WERI-Rb-1 (cell line): ENCODE measurements at regions not wholly inside any gene's neighbourhood (a gene's known extent, or its start where the extent isn't known, plus 50 kb on each side); places are given as distances from the start of the nearest gene placed in this dataset.
A peak's percentile ranks its signal among the peaks of the same experiment; 100 is the strongest.

Source experiments
- DNase-seq: peaks from one replicate; pipeline ENCODE4 v3.0.0-alpha.2; 2020
- H3K27ac ChIP-seq: fragments of 250-450 bp; sonication (Bioruptor Pico); 2 replicates; pipeline ENCODE4 v1.5.1; 2020; ENCODE audit warnings: mild to moderate bottlenecking, moderate library complexity
- H3K27me3 ChIP-seq: fragments of 250-450 bp; sonication (Bioruptor Pico); 2 replicates; pipeline ENCODE4 v1.5.1; 2021; ENCODE audit warnings: mild to moderate bottlenecking, low read depth, moderate library complexity; ENCODE audit not compliant: insufficient read depth, severe bottlenecking
- H3K36me3 ChIP-seq: fragments of 250-450 bp; sonication (Bioruptor Pico); 2 replicates; pipeline ENCODE4 v1.5.1; 2020; ENCODE audit warnings: mild to moderate bottlenecking, moderate library complexity
- H3K4me3 ChIP-seq: 2 replicates; pipeline ENCODE4 v1.5.1; 2011; ENCODE audit warnings: low read depth, mild to moderate bottlenecking, control low read depth, low read length
- H3K9me3 ChIP-seq: fragments of 250-450 bp; sonication (Bioruptor Pico); 2 replicates; pipeline ENCODE4 v1.5.1; 2021; ENCODE audit warnings: mild to moderate bottlenecking, moderate library complexity; ENCODE audit not compliant: severe bottlenecking
- CTCF ChIP-seq: IDR thresholded peaks from 2 replicates; pipeline ENCODE4 v1.5.1; 2011; ENCODE audit warnings: low read depth, mild to moderate bottlenecking, control low read depth, inconsistent platforms, low read length

DNA sequence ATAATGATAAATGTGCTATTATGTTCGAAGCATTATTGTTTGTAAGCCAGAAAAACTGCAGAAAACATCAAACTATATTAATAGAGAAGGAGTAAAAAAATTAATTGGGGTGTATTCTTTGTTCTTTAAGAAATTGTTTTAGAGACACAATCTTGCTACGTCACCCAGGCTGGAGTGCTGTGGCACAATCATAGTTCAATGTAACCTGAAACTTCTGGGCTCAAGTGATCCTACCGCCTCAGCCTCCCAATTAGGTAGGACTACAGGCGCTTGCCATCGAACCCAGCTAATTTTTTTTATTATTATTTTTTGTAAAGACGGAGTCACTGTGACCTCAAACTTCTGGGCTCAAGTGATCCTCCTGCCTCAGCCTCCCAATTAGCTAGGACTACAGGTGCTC lies 1138.6 kb downstream of the GATA3 start:
- no peaks in the 10 kb centered on the region for H3K27me3 ChIP-seq
- H3K9me3 ChIP-seq, result no peaks in the 10 kb centered on the region
- TF ChIP-seq CTCF, result no peak
- no peak for DNase-seq
- no peak overlapping the region for H3K27ac ChIP-seq
- H3K4me3 ChIP-seq, result no peak overlapping the region
- H3K36me3 ChIP-seq, result no peaks in the 10 kb centered on the region

DNA sequence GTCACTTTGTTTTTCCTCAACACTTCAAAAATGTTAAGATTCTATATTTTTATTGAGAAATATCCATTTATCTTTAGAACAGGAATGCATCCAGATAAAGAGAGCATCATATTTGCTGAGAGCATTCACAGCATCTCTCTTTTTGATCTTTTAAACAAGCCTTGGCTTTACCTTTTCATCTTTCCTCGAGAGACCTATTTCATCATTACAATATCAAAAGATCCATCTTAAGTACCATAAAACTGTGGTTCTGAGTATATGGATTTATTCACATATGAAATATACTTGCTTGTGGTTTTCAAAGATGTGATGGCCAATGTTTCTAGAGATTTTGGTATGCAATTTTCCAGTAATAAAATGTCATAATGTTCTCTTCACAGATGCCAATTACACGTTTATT lies 1140.9 kb downstream of the GATA3 start:
- Histone ChIP-seq H3K9me3 (no peaks in the 10 kb centered on the region), H3K27me3 (no peaks in the 10 kb centered on the region), H3K4me3 (no peak overlapping the region), H3K27ac (no peak overlapping the region), H3K36me3 (no peaks in the 10 kb centered on the region)
- no peak for TF ChIP-seq CTCF
- no peak for DNase-seq

GRCh38 chr10:9198611-9199010 lies 1144.1 kb downstream of the GATA3 start:
- DNase-seq, result no peak
- no peak for TF ChIP-seq CTCF
- Histone ChIP-seq H3K4me3 (no peak overlapping the region), H3K36me3 (no peaks in the 10 kb centered on the region), H3K27me3 (no peaks in the 10 kb centered on the region), H3K9me3 (no peaks in the 10 kb centered on the region), H3K27ac (no peak overlapping the region)

GRCh38 chr10:9205558-9205957 lies 1151.1 kb downstream of the GATA3 start:
- Histone ChIP-seq H3K36me3 (no peaks in the 10 kb centered on the region), H3K9me3 (no peaks in the 10 kb centered on the region), H3K27me3 (no peaks in the 10 kb centered on the region), H3K4me3 (no peak overlapping the region), H3K27ac (no peak overlapping the region)
- DNase-seq, result no peak
- no peak for TF ChIP-seq CTCF

DNA sequence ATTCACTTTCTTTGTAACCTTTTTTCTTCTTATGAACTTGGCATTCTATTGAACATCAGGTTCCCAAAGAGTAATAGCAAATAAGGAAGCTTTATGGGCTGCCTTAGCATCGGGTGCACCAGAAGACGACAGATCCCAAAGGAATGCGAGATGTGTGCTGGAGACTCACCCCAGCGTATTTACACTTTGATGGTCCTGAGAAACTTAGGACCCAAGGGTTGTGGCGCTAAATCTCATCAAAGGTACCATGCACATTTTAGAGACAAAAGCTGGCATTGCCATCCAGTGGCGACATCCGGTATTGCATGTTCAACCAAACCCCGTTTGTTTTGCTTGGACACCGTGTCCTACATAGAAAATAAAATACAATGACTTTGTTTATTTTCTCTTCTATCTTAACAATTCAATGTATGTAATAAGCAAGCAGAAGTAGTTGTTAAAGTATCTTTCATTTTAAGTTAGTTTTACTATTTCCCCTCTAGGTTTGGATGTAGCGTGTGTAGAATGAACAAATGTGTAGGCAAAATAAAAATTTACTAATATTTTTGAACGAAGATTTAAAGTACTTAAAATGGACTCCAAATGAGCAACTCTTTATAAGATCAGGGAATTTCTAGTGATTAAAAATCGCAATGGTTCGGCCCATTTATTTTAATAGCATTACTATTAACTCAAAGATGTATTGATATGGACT lies 1154.8 kb downstream of the GATA3 start:
- peak; percentile 65 for TF ChIP-seq CTCF
- peak; percentile 32 for DNase-seq
- H3K36me3 ChIP-seq, result no peaks in the 10 kb centered on the region
- no peak overlapping the region for H3K27ac ChIP-seq
- H3K27me3 ChIP-seq, result no peaks in the 10 kb centered on the region
- H3K4me3 ChIP-seq, result no peak overlapping the region
- H3K9me3 ChIP-seq, result no peaks in the 10 kb centered on the region

GRCh38 chr10:9211228-9211627 lies 1156.7 kb downstream of the GATA3 start:
- Histone ChIP-seq H3K27me3 (no peaks in the 10 kb centered on the region), H3K4me3 (no peak overlapping the region), H3K9me3 (no peaks in the 10 kb centered on the region), H3K36me3 (no peaks in the 10 kb centered on the region), H3K27ac (no peak overlapping the region)
- TF ChIP-seq CTCF, result 0 out of 2 replicates have a peak, but pooled peaks have one; percentile 24
- DNase-seq, result no peak
